PC-3 (cell line): ENCODE measurements at regions not wholly inside any gene's neighbourhood (a gene's known extent, or its start where the extent isn't known, plus 50 kb on each side); places are given as distances from the start of the nearest gene placed in this dataset.

Experiments
- ATAC-seq: fragments of 200-7000 bp; cut with Tn5 transposase; 2 replicates; pipeline ENCODE4 v1.9.1; 2020; ENCODE audit warnings: mild to moderate bottlenecking, moderate library complexity
- BruUV-seq: library from RNA; stranded (reverse); fragments of 400-500 nt; replicated peaks from 2 replicates; lab custom pipeline; 2021; lab: Mats Ljungman, UMichigan
- CTCF ChIA-PET: fragments of 300-600 bp; sonication (Branson Sonifier 250); formaldehyde crosslinking; loops from one replicate; lab custom pipeline; 2022; ENCODE audit warnings: antibody characterized with exemption; lab: Charles Lee
- POLR2A ChIA-PET: fragments of 300-600 bp; sonication (Branson Sonifier 250); formaldehyde crosslinking; loops from one replicate; lab custom pipeline; 2022; ENCODE audit warnings: antibody characterized with exemption; ENCODE audit not compliant: unreplicated experiment; lab: Charles Lee
- DNase-seq: peaks from one replicate; pipeline ENCODE4 v3.0.0-alpha.2; 2015
- H2AFZ ChIP-seq: fragments of 300-600 bp; sonication (generic); 2 replicates; pipeline ENCODE4 v1.6.0; 2016; ENCODE audit warnings: antibody characterized with exemption, low read length
- H3F3A ChIP-seq: fragments of 300-600 bp; sonication (generic); one replicate; pipeline ENCODE4 v1.6.0; 2017; ENCODE audit warnings: antibody characterized with exemption, low read length, control low read depth, mild to moderate bottlenecking; ENCODE audit not compliant: unreplicated experiment
- H3K27ac ChIP-seq: fragments of 300-600 bp; sonication (generic); 2 replicates; pipeline ENCODE4 v1.5.1; 2016; ENCODE audit warnings: mild to moderate bottlenecking, low read length
- H3K27me3 ChIP-seq: fragments of 300-600 bp; sonication (generic); 2 replicates; pipeline ENCODE4 v1.6.1; 2016; ENCODE audit warnings: low read length, mixed read lengths
- H3K36me3 ChIP-seq: fragments of 300-600 bp; sonication (generic); 2 replicates; pipeline ENCODE4 v1.6.1; 2016; ENCODE audit warnings: low read depth, mixed run types, low read length, mixed read lengths
- H3K4me1 ChIP-seq: fragments of 300-600 bp; sonication (generic); 2 replicates; pipeline ENCODE4 v1.5.1; 2016; ENCODE audit warnings: low read length; ENCODE audit not compliant: insufficient read depth
- H3K4me2 ChIP-seq: fragments of 300-600 bp; sonication (generic); 2 replicates; pipeline ENCODE4 v1.6.0; 2016; ENCODE audit warnings: low read length
- H3K4me3 ChIP-seq: fragments of 300-600 bp; sonication (generic); 2 replicates; pipeline ENCODE4 v1.5.1; 2016; ENCODE audit warnings: mild to moderate bottlenecking, low read length, mixed read lengths
- H3K79me2 ChIP-seq: fragments of 300-600 bp; sonication (generic); 2 replicates; pipeline ENCODE4 v1.6.1; 2017; ENCODE audit warnings: low read length, mixed read lengths
- H3K9ac ChIP-seq: fragments of 300-600 bp; sonication (generic); 2 replicates; pipeline ENCODE4 v1.6.0; 2016; ENCODE audit warnings: mild to moderate bottlenecking, low read length
- H3K9me2 ChIP-seq: fragments of 300-600 bp; sonication (generic); replicated peaks from 2 replicates; pipeline ENCODE4 v1.6.1; 2016; ENCODE audit warnings: mixed run types, low read length, mixed read lengths
- H3K9me3 ChIP-seq: fragments of 300-600 bp; sonication (generic); 2 replicates; pipeline ENCODE4 v1.6.1; 2016; ENCODE audit warnings: low read length, mixed read lengths
- H4K20me1 ChIP-seq: fragments of 300-600 bp; sonication (generic); 2 replicates; pipeline ENCODE4 v1.6.1; 2016; ENCODE audit warnings: low read length, mixed read lengths
- EZH2 ChIP-seq: fragments of 300-600 bp; sonication (generic); IDR thresholded peaks from one replicate; pipeline ENCODE4 v1.6.1; 2017; ENCODE audit warnings: antibody characterized with exemption, mild to moderate bottlenecking, low read length; ENCODE audit not compliant: unreplicated experiment
- EZH2phosphoT487 ChIP-seq: fragments of 300-600 bp; sonication (generic); IDR thresholded peaks from 2 replicates; pipeline ENCODE4 v1.6.1; 2018; ENCODE audit warnings: mild to moderate bottlenecking, antibody characterized with exemption, low read length, borderline replicate concordance
- intact Hi-C: fragments of 100-400 bp; cut with micrococcal nuclease; formaldehyde crosslinking; loops from 2 replicates; pipeline ENCODE4 v1.9.0; 2023
- TF ChIP-seq, protein P1 (sequence below): fragments of 300-600 bp; sonication (generic); conservative IDR thresholded peaks from 2 replicates; pipeline ENCODE4 v1.5.1; 2017; ENCODE audit warnings: antibody characterized with exemption, low read depth, mild to moderate bottlenecking, low read length

DNA sequence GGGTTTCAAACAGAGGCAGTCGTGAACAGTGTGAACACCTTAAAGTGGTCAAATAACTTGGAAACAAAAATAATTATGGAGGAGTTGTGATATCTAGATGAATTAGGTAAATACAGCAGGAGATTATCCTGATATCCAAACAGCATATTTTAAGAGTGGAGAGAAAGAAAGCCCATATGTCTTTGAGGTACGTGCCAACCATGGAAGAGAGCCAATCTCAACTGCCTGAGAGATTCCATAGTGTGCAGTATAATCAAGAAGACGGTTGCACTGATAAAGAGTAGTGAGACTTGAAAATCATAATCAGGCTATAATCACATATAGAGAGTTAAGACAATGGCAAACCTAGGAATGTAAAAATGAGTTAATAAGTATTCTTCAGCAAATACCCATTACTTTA is 472.8 kb upstream of the SLITRK5 start:
- H3K27me3 ChIP-seq: no peaks in the 10 kb centered on the region
- H3F3A ChIP-seq: no peaks in the 10 kb centered on the region
- no peaks in the 10 kb centered on the region for H3K36me3 ChIP-seq
- H3K9me2 ChIP-seq: no peaks in the 10 kb centered on the region
- H3K4me3 ChIP-seq: no peak overlapping the region
- H3K9ac ChIP-seq: no peak overlapping the region
- no peak overlapping the region for H3K4me2 ChIP-seq
- TF ChIP-seq EZH2 (no peak), EZH2phosphoT487 (no peak)
- TF ChIP-seq, protein P1, sequence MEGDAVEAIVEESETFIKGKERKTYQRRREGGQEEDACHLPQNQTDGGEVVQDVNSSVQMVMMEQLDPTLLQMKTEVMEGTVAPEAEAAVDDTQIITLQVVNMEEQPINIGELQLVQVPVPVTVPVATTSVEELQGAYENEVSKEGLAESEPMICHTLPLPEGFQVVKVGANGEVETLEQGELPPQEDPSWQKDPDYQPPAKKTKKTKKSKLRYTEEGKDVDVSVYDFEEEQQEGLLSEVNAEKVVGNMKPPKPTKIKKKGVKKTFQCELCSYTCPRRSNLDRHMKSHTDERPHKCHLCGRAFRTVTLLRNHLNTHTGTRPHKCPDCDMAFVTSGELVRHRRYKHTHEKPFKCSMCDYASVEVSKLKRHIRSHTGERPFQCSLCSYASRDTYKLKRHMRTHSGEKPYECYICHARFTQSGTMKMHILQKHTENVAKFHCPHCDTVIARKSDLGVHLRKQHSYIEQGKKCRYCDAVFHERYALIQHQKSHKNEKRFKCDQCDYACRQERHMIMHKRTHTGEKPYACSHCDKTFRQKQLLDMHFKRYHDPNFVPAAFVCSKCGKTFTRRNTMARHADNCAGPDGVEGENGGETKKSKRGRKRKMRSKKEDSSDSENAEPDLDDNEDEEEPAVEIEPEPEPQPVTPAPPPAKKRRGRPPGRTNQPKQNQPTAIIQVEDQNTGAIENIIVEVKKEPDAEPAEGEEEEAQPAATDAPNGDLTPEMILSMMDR: no peak
- no peaks in the 10 kb centered on the region for H3K9me3 ChIP-seq
- DNase-seq (no peak), ATAC-seq (no peak)
- ChIA-PET CTCF (no interaction called here), POLR2A (no interaction called here)
- no peaks in the 10 kb centered on the region for H3K4me1 ChIP-seq
- no peak overlapping the region for H3K27ac ChIP-seq
- H2AFZ ChIP-seq: no peak overlapping the region
- no peaks in the 10 kb centered on the region for H4K20me1 ChIP-seq
- intact Hi-C loops: no loop called here
- no peaks in the 10 kb centered on the region for H3K79me2 ChIP-seq
- BruUV-seq: no TSS peak

DNA sequence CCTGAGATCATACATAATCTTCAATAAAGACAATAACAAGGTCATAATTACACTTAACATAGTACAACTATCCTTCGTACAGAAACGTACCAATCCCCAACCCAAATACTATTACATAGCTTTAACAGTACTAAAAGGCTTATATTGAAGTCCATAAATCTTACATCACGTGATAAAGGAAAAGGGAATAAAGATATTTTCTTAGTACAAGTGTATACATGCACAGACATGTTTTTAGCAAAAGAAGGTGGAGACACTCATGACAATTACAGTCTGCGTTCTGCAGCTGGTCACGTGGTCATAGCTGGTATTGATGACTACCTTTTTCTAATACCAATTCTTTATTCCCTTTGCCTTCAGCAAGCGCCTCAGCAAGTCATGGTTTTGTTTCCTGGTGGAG is 464.5 kb upstream of the SLITRK5 start:
- no TSS peak for BruUV-seq
- Histone ChIP-seq H3K4me2 (no peak overlapping the region), H3K4me1 (no peaks in the 10 kb centered on the region), H3F3A (no peaks in the 10 kb centered on the region), H3K27ac (no peak overlapping the region), H3K9ac (no peak overlapping the region), H3K9me2 (no peaks in the 10 kb centered on the region), H3K27me3 (no peaks in the 10 kb centered on the region), H4K20me1 (no peaks in the 10 kb centered on the region), H3K4me3 (no peak overlapping the region), H3K36me3 (no peaks in the 10 kb centered on the region), H3K9me3 (no peaks in the 10 kb centered on the region), H2AFZ (no peak overlapping the region), H3K79me2 (no peaks in the 10 kb centered on the region)
- no peak for TF ChIP-seq EZH2phosphoT487
- TF ChIP-seq, protein P1: no peak
- no peak for TF ChIP-seq EZH2
- ChIA-PET CTCF (no interaction called here), POLR2A (no interaction called here)
- ATAC-seq: no peak
- DNase-seq: no peak
- intact Hi-C loops: no loop called here

DNA sequence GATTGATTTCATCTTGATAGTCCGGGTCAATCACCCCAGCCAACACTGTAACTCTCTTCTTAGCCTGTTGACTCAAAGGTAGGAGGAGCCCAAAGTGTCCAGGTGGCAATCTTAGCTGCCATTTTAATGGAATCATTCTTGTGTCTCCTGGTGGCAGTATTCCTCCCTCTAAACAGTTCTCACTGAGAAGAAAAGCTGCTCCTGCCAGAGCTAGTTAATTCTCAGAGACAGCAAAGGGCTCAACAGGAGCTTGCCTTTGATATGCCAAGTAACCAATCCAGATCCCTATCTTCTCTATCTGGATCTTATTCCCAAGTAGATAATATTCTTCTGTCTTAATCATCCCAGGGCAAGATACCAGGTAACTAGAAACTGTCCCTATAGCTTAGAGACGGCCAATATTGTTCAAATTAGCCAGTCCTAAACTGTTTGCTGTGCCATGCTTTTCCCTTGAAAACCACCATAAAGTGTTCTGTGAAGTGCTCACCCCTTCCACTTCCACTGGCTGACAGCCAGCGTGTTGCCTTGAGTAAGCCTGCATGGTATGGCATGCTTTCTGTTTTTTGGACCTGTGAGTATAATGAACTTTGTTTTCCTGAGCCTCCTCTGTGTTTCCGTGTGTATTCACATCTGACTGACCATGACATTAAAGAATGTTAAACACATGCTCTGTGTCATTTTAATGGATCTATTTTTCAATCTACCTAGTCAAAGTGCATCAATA is 463.7 kb upstream of the SLITRK5 start:
- intact Hi-C loops: no loop called here
- CTCF ChIA-PET: no interaction called here
- Histone ChIP-seq H3K4me1 (no peaks in the 10 kb centered on the region), H3K4me2 (no peak overlapping the region), H3K27me3 (no peaks in the 10 kb centered on the region), H3K36me3 (no peaks in the 10 kb centered on the region), H3K9me2 (no peaks in the 10 kb centered on the region), H3K27ac (no peak overlapping the region), H3K79me2 (no peaks in the 10 kb centered on the region), H3K9me3 (no peaks in the 10 kb centered on the region), H2AFZ (no peak overlapping the region), H3F3A (no peaks in the 10 kb centered on the region), H4K20me1 (no peaks in the 10 kb centered on the region), H3K4me3 (no peak overlapping the region), H3K9ac (no peak overlapping the region)
- no peak for DNase-seq
- no peak for ATAC-seq
- POLR2A ChIA-PET: no interaction called here
- BruUV-seq: no TSS peak
- TF ChIP-seq EZH2phosphoT487: no peak
- TF ChIP-seq EZH2: no peak
- TF ChIP-seq, protein P1: no peak
